ENCODE measurements at regions not wholly inside any gene's neighbourhood (a gene's known extent, or its start where the extent isn't known, plus 50 kb on each side); places are given as distances from the start of the nearest gene placed in this dataset.

DNA sequence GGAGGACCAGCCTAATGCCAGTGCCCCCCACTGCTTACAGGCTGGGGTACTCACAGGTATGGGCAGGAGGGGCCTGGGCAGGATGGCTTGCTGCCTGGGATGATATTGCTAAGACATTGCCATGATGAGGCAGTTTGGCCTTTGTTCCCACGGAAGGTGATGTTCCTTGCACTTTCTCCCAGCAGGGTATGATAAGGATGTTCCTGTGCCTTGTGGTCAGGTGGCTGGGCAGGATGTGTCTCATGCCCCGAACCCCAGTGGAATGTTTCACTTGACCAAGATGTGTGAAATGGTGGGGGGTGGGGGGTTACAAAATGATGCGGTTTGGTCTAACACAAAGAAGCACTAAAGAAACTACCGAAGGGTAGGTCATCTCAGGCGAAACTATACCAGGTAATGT is 337.8 kb upstream of the ZFHX3 start:
- DNase-seq = no peak

DNA sequence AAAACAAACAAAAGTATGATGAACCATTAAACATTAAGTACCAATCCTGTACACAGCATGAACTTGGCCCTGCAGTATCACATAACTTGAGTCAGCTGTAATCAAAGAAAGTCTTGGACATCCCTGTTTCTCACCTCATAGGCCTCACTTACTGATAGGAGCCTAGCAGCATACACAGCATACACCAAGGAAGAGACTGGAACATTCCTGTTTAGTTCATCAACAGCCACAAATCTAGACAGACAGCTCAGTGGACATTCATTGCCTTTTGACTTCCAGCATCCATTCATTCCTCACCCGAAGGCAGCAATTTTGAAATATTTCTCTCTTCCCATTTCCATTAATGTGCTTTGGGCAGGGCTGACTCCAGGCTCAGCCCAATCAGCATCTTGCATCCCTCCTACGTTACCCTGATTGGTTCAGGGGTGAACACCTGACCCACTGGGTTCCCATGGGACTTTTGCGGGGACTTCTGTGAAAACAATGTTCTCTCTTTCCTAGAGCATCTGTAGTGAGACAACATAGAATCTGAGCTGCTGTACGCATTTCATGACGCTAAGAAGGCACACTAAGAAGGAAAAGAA is 336.7 kb upstream of the ZFHX3 start:
- no peak for DNase-seq

DNA sequence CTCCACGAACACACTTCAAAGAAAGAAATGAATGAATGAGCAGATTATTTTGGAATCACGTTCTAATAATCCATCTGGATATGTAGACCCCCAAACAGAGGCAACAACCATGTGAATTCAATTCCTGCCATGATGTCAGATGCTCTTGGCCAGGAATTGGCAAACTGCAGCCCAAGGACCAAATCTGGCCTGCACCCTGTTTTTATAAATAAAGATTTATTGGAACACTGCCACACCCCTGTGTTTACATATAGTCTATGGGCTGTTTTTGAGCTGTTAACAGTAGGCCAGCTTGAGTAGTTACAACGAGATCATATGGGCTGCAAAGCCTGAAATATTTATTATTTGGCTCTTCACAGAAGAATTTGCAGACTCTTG is 336.0 kb upstream of the ZFHX3 start:
- no peak for DNase-seq

DNA sequence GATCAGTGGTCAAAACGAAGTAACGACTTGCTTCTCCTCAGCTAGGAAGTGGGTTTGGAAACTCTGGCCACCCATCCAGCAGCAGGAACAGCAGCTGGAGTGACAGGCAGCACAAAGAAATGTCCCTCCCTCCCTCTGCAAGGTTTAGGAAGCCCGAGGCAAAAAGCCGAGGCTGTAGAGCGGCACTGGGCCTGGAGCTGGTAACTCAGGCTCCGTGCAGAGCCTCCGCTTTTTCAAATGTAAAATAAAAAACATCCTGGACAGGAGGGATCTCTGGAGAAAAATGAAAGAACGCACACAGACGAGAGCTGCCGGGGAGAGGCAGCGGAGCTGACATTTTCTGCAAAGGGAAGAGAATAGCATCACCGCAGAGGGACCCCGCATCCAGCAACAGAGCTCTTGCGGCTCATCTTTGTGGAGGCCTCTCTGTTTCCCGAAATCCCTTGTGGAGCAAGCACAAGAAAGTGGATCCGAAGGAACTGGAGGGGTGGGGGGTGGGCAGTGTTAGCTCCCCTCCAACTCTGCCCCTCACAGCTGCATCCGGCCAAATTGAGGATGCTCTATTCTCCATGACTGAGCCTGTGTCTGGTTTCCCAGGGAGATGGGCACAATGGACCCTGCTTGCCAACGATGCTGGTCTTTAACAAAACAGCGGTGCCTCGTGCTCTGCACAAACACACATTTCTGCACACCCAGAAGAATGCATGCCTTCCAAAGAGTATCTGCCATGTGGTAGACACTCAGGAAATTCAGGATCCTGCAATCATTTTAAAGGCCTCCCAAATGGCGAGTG is 335.5 kb upstream of the ZFHX3 start:
- DNase-seq = no peak

DNA sequence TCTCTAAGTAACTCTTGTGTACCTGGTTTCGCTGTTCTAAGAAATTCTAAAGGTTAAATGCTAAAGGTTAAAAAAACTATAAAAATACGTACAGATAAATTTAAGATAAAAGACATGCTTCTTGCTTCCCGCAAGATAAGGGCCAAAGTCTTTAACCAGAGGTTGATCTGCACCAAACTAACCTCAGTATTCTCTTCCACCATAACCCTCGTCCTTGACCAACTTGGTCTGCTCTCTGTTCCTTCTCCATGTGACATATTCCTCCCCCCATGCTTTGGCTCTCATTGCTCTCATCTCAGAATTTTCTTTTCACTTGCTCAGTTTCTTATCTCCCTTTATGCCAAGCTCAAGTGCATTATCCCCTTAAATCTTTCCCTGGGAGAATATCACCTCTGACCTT is 330.5 kb upstream of the ZFHX3 start:
- DNase-seq = no peak

DNA sequence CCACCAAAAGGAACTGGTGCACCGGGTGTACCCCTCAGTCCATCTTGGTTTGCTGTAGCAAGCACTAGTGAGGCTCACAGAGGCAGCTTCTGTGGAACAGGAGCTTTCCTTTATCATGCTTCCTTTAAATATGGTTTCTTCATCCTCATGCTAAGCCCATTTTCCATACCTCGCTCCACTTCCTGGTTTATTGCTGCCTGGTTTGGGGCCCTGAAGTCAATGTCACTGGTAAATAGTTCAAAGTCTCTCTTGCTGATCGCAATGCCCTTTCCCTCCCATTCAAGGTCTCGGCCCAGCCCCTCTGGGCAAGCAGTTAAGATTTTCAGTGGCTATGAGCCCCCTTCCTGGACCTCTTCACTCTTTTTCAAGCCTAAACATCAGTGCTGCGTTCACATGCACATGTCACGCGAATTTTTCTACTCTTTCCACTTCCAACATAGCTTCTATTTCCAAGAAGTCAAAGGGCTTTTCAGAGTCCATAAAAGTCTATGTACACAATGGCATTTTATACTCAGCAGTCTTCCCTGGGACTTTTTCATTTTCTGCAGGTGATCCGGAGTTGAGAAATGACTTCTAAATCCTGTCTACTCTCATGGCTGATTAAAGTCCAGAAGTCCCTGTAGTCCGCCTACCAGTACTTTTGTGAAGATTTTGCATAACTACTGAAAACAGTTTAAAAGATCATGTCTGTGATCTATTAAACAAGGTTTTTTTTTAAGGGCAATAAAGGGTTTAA is 323.8 kb upstream of the ZFHX3 start:
- DNase-seq = no peak

DNA sequence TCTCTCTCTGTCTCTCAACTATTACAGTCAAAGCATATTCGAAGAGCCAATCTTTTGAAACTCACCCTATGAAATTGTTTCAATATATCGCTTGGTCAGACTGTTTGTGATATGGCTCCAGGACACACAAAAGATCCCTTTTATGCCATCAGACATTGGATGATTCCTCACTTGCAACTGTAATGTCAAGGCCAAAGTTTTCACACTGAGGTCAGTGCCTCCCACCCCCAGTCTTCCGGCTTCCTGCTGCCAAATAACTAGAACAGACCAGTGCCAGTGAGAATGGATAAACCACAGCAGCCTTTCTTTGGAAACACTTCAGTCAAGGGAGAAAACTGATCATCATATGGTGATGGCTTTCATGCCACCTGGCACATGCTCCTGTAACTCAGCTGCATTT is 321.9 kb upstream of the ZFHX3 start:
- DNase-seq = no peak

DNA sequence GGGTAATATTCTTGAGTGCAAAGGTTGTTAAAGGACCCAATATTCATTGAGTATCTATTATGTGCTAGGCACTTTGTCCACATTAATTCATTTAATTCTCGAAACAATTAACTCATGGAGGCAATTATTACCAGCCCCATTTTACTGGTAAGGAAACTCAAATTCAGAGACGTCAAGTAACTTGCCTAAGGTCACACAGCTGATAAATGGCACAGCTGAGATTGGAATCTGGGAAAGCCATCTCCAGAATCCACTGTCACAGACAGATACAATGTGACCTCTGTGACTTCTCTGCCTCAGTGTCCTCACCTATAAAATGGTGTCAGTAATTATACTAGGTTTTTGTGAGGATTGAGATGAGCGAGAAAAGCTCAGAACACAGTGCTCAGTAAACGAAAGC is 320.8 kb upstream of the ZFHX3 start:
- DNase-seq = no peak

DNA sequence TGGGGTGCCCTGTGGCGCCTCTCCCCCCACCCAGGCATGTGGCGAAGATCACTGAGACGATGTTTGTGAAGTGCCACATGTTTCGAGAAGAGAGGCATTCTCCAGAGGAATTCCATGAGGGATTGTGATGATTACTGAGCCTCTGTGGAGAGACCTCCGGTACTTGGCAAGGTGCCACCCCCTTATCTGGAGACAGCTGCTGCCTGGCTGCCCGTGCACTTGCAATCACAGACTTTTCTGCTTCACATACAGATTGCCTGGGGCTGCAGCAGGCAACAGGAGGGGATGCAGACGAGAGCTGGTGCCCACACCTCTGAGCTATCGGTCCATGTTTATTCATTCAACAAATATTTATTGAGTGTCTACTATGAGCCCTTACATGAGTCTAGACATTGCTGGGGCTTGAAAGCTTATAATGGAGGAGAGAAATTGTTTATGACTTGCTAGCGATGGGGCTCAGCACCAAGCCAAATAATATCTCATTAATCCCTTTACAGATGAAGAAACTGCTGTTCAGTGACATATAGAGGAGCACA is 317.2 kb upstream of the ZFHX3 start:
- no peak for DNase-seq

DNA sequence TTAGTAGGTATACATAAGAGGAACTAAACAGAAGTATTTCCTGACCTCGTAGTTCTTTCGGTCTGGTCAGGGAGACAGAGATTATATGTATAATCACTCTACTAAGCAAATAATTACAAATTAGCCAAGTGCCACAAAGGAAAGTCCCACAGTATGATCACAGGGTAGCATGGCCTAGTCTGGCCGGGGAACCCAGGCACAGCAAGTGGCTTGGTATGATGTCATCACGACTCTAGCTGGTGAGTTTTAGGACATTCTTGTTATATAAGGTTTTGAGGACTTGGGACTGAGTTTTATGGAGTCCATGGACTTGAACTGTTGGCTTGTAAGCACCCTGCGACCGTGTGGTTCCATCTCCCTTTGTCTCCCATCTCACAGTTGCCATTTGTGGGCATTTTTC is 316.5 kb upstream of the ZFHX3 start:
- DNase-seq = no peak

DNA sequence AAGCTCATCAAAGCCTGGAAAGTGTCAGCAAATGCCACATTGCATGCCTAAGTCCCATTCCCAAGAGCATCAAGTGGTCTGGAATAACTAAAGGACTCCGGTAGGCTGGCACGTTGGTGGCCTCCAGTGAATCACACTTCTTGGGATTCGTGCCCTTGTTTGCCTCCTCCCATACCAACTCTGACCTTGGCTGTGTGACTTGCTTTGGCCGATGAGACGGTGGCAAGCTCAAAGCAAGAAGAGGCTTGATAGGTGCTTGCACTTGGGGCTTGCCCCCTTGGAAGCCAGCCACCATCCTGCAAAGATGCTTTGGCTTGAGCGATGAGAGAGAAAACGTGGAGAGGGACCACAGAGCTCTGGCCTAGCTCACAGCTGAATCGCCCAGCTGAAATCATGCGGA is 313.1 kb upstream of the ZFHX3 start:
- no peak for DNase-seq

DNA sequence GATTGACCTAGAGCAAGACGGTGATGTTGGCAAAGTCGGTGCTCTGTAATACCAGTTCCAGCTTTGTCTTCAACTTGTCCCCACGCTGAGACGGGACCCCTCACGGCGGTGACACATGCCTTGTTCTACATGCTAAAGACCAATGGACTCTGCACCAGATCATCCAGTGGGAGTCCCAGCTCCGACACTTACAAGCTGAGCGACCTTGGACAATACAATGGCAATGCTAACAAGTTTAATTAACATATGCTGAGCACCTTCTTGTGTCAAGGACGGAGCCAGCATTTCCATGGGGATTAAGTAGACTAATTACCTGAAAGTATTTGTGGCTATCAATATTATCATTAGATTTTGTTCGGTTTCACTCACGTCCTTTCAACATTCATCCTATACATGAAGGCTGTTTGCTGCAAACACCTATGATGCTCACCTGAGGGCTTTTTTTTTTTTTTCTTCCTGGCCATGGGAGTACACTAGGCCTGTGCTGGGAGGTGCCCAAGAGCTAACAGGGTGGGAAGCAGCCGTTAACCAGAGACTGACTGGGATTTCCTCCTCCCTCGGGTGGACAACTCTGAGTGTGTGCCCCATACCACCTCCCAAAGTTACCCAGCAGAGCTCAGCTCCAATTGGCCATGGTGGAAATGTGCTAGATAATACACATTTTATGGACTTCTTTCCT is 308.6 kb upstream of the ZFHX3 start:
- no peak for DNase-seq

DNA sequence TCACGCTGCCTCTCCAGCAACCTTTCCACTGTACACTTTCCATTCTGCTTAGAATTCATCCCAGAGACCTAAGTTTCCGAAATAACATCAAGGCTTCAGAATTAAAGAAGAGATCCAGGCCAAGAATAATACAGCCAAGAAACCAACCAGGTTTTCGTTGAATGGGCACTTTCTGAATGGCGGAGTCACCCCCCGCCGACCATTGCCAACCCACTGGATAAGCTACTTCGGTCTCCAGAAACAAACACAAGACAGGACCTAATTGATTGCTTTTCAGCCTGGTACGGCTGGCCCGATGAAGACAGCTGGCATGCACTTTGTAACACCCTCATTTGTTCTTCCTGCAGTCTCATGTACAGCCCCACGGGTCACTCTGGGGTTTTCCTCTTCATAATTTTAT is 308.1 kb upstream of the ZFHX3 start:
- no peak for DNase-seq

DNA sequence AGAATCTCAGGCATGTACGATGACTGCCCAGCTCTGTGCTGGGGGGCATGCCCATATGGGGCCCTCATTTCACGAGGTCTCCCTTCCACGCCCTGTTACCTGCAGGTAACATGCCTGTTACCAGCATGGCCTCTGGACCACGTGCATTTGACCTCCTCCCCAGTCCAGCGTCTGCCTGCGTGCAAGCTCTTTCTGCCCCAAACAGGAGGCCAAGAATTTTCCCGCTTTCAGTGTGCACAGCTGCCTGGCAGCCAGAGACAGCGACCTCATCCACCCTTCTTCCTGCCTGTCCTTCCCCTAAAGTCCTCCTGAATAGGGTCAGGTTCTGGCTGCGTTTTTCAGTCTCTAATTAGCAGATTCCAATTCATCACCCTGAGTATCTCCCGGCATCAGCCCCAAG is 306.5 kb upstream of the ZFHX3 start:
- DNase-seq = no peak

DNA sequence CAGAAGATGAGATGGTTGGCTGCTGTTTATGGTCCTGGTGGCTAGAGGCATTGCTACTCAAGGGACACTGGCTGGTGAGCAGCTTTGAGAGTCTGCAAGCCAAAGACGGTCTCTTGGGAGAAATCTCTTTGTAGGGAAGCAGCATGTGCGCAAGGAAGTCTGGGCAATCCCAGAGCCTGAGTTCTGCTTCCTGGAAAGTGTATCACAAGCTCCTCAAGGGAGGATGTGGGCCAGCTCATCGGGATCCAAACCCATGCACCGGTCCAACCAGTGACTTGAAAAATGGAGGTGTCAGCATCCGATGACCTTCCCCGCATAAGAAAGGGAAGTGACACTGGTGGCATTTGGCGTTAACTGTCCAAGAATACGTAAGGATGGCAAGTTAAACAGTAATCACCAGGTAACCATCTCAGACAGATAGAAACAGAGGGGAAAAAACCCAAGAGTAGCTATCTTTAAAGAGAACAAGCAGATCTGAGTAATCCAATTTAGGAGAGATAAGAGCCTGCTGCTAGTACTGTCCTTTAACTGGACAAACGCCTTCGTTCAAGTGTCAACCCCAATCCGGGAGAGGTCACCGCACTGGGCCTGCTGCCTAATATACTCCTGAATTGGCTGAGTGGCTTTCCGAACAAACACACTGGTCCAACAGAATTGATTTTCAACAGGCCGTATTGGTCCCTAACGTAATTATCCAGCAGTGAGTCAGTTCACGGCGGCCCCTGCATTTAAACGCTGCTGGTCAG is 303.0 kb upstream of the ZFHX3 start:
- no peak for DNase-seq

DNA sequence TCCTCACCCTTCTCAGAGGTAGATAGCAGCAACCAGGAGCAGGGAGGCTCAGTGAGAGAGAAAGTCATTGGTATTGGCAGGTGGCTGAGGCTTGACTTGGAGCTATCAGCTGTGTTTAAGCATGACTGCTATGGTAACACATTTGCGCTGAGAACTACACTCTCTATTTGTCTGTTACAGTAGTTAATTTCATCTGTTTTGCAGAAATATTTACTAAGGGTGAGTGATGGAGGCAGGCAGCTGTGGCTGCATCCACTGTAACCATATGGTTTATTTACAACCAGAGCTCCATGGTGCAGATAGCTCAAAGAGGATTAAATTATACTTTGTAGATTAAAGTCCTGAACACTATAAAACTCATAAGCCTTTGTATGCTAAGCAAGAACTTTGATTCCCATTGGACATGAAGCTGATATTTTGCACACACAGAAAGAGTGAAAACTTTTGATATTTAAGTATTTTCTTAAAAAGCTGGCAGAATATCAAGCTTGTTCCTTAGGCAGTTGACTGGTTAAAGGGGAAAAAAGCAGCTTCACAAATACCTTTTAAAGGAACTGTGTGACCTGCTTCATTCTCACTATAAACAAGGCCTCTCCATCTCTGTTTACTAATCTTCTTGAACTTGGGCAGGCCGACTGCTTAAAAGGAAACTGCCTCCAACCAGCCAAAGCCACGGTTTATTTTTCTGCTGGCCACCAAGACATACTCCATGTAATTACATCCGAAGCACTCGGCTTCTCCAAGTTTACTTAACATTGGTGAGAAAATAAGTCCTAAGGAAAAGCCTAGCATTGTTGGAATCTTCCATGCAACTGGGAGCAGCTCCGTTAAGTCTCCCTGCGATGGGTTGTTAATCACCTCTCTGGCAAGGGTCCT is 299.8 kb upstream of the ZFHX3 start:
- no peak for DNase-seq

DNA sequence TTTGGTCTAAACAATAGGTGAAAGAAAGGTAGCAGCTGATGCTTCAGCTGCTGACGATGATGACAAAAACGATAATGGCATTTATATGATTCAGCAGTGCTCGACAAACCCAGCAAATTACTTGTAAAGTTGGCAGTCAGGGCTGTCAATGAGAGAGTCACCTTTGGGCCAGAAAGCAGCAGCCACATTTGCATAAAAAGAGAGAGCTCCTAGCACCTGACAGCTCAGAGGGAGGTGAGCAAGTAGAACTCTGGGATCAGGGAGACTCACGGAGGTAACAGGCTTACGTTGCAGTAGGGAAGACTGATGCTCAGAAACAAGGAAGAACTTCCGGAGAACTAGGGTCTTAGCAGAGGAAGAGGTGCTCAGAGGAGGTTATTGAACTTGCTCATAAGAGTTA is 291.9 kb upstream of the ZFHX3 start:
- DNase-seq = no peak

DNA sequence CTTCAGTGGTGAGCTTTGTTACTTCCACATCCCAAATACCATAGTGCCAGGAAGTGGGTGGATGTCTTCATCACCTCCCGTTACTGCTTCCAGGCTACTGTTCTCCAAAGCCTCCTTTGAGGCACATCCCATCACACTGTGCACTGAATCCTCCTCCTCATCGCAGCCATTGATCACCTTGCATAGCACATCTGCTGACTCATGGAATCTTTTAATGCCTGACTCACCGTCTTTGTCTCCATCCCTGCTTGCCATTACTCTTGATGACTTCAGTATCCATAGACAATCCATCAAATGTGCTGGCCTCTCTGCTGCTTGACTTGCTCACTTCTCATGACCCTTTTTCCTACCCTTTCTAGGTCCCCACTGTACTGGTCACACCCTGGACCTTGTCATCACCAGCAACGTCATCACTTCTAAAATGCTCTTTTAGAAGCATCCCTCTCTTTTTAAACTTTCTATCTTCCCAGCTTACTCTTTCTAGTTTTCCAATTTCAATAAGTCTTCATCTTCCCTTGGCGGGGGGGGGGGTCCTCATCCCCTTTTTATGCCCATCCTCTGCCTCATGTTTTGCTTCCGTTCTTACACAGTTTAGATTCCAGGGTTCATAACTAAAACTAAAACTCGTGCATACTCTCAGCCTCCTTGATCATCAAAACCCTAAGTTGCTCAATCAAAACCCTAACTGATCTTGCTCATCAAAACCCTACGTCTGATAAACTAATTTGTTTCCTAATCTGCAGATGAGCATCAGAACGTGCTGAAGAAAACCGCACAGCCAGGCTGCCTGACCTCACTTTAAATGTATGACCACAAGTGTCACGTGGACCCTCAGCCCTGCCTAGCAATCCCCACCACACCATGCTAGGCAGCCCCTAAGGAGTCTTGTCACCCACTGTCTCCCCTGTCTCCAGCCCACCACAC is 289.7 kb upstream of the ZFHX3 start:
- DNase-seq = no peak

DNA sequence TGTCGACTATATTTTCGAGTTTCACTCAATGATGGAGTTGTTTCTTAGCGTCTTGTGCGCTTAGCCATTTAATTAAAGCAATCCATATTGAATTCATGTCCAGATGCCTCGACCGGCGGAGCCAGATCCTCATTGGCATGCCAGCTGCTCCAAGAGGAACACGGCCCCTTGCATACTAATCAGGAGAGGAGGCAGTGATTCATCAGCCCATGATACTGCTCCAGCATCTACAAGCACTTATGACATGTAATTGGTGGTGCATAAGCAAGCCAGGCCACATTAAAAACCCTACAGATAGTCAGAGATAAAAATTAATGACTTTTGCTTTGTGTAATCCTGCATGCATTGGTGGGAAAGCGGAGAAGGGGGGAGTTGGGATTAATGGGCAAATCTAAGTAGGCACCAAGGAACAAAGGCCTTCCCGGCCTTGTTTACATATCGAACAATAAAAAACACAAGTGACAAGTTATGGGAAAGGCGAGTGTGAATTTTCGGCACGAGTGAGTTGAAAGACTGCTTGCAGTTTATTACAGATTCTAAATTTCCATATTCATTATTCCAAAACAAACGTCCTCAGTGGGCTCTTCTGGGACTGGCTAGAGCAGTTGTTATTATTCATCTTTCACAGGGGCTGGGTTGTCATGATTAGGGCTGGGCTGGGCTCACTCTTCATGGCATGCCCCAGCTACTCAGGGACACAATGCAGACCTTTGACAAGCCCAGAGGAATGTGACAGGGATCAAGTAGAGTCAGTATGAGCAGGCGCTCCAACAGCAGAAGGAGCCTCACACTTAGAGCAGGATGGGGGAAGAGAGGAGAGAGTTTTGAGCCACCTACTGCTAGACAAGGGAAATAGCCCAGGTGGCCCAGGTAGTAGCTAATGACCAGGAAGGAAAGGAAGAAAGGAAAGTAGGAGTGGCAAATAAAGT is 281.7 kb upstream of the ZFHX3 start:
- no peak for DNase-seq

Measured in activated CD4-positive, alpha-beta T cell treated with anti-CD3 and anti-CD28 coated beads, Interleukin-2, amount 50 U/mL, for 4 hours (primary cell).